Right ventricle myocardium superior (tissue), 1 donor: ENCODE measurements at regions not wholly inside any gene's neighbourhood (a gene's known extent, or its start where the extent isn't known, plus 50 kb on each side); places are given as distances from the start of the nearest gene placed in this dataset.

Experiments
- ATAC-seq: fragments of 200-7000 bp; cut with Tn5 transposase; one replicate; pipeline ENCODE4 v1.9.1; 2020; ENCODE audit warnings: mild to moderate bottlenecking; ENCODE audit not compliant: poor library complexity
- DNase-seq: peaks from one replicate; pipeline ENCODE4 v3.0.0-alpha.2; 2020
- intact Hi-C: fragments of 100-400 bp; cut with DNase I; formaldehyde crosslinking; loops from one replicate; pipeline ENCODE4 v1.11.2; 2022
- donor health status: DM: no; HTN: yes; CAD: no; lungs with severe emphysema.

GRCh38 chr21:36553406-36553805, 73.5 kb upstream of the CLDN14 start:
- ATAC-seq (no peak), DNase-seq (no peak)
- intact Hi-C loops: no loop called here

- intact Hi-C loops: no loop called here
- ATAC-seq (no peak), DNase-seq (no peak)
These were observed 74.7 kb upstream of the CLDN14 start for GRCh38 chr21:36554411-36555157.

GRCh38 chr21:36555199-36555800, 75.4 kb upstream of the CLDN14 start:
- ATAC-seq (no peak), DNase-seq (no peak)
- intact Hi-C loops: no loop called here

GRCh38 chr21:36557316-36557715, 77.4 kb upstream of the CLDN14 start:
- intact Hi-C loops: no loop called here
- ATAC-seq (no peak), DNase-seq (no peak)

GRCh38 chr21:36560933-36561575, 81.1 kb upstream of the CLDN14 start:
- ATAC-seq (no peak), DNase-seq (no peak)
- intact Hi-C loops: no loop called here

GRCh38 chr21:36563341-36563926, 83.5 kb upstream of the CLDN14 start:
- ATAC-seq: no peak

GRCh38 chr21:36564647-36565046, 84.7 kb upstream of the CLDN14 start:
- ATAC-seq (no peak), DNase-seq (no peak)
- intact Hi-C loops: no loop called here

More at GRCh38 chr21:36563341-36563926, 83.5 kb upstream of the CLDN14 start:
- intact Hi-C loops: no loop called here
- no peak for DNase-seq

- ATAC-seq (no peak), DNase-seq (no peak)
- intact Hi-C loops: no loop called here
These were observed 85.6 kb upstream of the CLDN14 start for GRCh38 chr21:36565540-36565939.

GRCh38 chr21:36566644-36567043, 86.7 kb upstream of the CLDN14 start:
- DNase-seq: no peak
- intact Hi-C loops: no loop called here
- ATAC-seq: no peak

GRCh38 chr21:36567216-36567885, 87.4 kb upstream of the CLDN14 start:
- DNase-seq (no peak), ATAC-seq (no peak)
- intact Hi-C loops: no loop called here

GRCh38 chr21:36569511-36569910, 89.6 kb upstream of the CLDN14 start:
- DNase-seq (no peak), ATAC-seq (no peak)
- intact Hi-C loops: no loop called here

- ATAC-seq (no peak), DNase-seq (no peak)
- intact Hi-C loops: no loop called here
These were observed 91.6 kb upstream of the CLDN14 start for GRCh38 chr21:36571556-36571955.

- ATAC-seq (no peak), DNase-seq (no peak)
These were observed 92.1 kb upstream of the CLDN14 start for GRCh38 chr21:36572039-36572438.

GRCh38 chr21:36575306-36575705, 95.4 kb upstream of the CLDN14 start:
- ATAC-seq (no peak), DNase-seq (no peak)

More at GRCh38 chr21:36572039-36572438, 92.1 kb upstream of the CLDN14 start:
- intact Hi-C loops: no loop called here

GRCh38 chr21:36576441-36576840, 96.5 kb upstream of the CLDN14 start:
- intact Hi-C loops: no loop called here
- ATAC-seq (no peak), DNase-seq (no peak)

More at GRCh38 chr21:36575306-36575705, 95.4 kb upstream of the CLDN14 start:
- intact Hi-C loops: no loop called here

GRCh38 chr21:36579898-36580297, 100.0 kb upstream of the CLDN14 start:
- intact Hi-C loops: no loop called here
- DNase-seq: no peak
- ATAC-seq: no peak

GRCh38 chr21:36582271-36582670, 102.3 kb upstream of the CLDN14 start:
- ATAC-seq (no peak), DNase-seq (no peak)
- intact Hi-C loops: no loop called here

GRCh38 chr21:36583591-36583990, 103.7 kb upstream of the CLDN14 start:
- DNase-seq (no peak), ATAC-seq (no peak)
- intact Hi-C loops: no loop called here
